ENCODE measurements at regions not wholly inside any gene's neighbourhood (a gene's known extent, or its start where the extent isn't known, plus 50 kb on each side); places are given as distances from the start of the nearest gene placed in this dataset.

GRCh38 chr5:27830546-27830945, 792.2 kb upstream of the CDH9 start:
- Histone ChIP-seq H3K27ac (no peak overlapping the region), H3K9me3 (no peaks in the 10 kb centered on the region), H3K4me3 (no peak overlapping the region), H3K27me3 (replicated peaks; ENCODE audit: insufficient read depth) (no peaks in the 10 kb centered on the region), H3K4me1 (replicated peaks) (no peaks in the 10 kb centered on the region), H3K36me3 (no peaks in the 10 kb centered on the region)
- WGBS = 90% methylated on average over 2 of the region's 2 CpGs
- DNase-seq (ENCODE audit: low spot score) = no peak
- intact Hi-C loops (cut with DNase I) = no loop called here
- TF ChIP-seq CTCF (IDR thresholded peaks at IDR 0.05) (no peak), POLR2AphosphoS5 (IDR thresholded peaks at IDR 0.05) (no peak), POLR2A (IDR thresholded peaks at IDR 0.05) (no peak)

GRCh38 chr5:27821681-27822080, 783.3 kb upstream of the CDH9 start:
- 66% methylated on average over 2 of the region's 2 CpGs for WGBS

GRCh38 chr5:27818888-27819287, 780.5 kb upstream of the CDH9 start:
- H3K27ac ChIP-seq = no peak overlapping the region
- H3K9me3 ChIP-seq = no peaks in the 10 kb centered on the region
- no peaks in the 10 kb centered on the region for H3K4me1 ChIP-seq (replicated peaks)
- H3K4me3 ChIP-seq = no peak overlapping the region
- intact Hi-C loops (cut with DNase I) = no loop called here
- H3K36me3 ChIP-seq = no peaks in the 10 kb centered on the region
- no peak for DNase-seq (ENCODE audit: low spot score)
- TF ChIP-seq CTCF (IDR thresholded peaks at IDR 0.05) = no peak
- no peak for TF ChIP-seq POLR2AphosphoS5 (IDR thresholded peaks at IDR 0.05)
- no peak for TF ChIP-seq POLR2A (IDR thresholded peaks at IDR 0.05)
- WGBS = 34% methylated on average over 1 of the region's 1 CpG
- no peaks in the 10 kb centered on the region for H3K27me3 ChIP-seq (replicated peaks; ENCODE audit: insufficient read depth)

More at GRCh38 chr5:27821681-27822080, 783.3 kb upstream of the CDH9 start:
- no peak for DNase-seq (ENCODE audit: low spot score)
- TF ChIP-seq POLR2AphosphoS5 (IDR thresholded peaks at IDR 0.05) = no peak
- no peak for TF ChIP-seq CTCF (IDR thresholded peaks at IDR 0.05)
- TF ChIP-seq POLR2A (IDR thresholded peaks at IDR 0.05) = no peak
- no peaks in the 10 kb centered on the region for H3K36me3 ChIP-seq
- H3K9me3 ChIP-seq = no peaks in the 10 kb centered on the region
- H3K4me3 ChIP-seq = no peak overlapping the region
- intact Hi-C loops (cut with DNase I) = no loop called here
- H3K27ac ChIP-seq = no peak overlapping the region
- H3K4me1 ChIP-seq (replicated peaks) = no peaks in the 10 kb centered on the region
- no peaks in the 10 kb centered on the region for H3K27me3 ChIP-seq (replicated peaks; ENCODE audit: insufficient read depth)

GRCh38 chr5:27814983-27815382, 776.6 kb upstream of the CDH9 start:
- H3K27ac ChIP-seq = no peak overlapping the region
- 0% methylated on average over 1 of the region's 1 CpG for WGBS
- no peaks in the 10 kb centered on the region for H3K27me3 ChIP-seq (replicated peaks; ENCODE audit: insufficient read depth)
- intact Hi-C loops (cut with DNase I) = no loop called here
- no peaks in the 10 kb centered on the region for H3K4me1 ChIP-seq (replicated peaks)
- no peak for DNase-seq (ENCODE audit: low spot score)
- TF ChIP-seq CTCF (IDR thresholded peaks at IDR 0.05) = no peak
- H3K36me3 ChIP-seq = no peaks in the 10 kb centered on the region
- H3K9me3 ChIP-seq = no peaks in the 10 kb centered on the region
- H3K4me3 ChIP-seq = no peak overlapping the region

GRCh38 chr5:27814286-27814685, 775.9 kb upstream of the CDH9 start:
- H3K4me1 ChIP-seq (replicated peaks) = no peaks in the 10 kb centered on the region
- no peak overlapping the region for H3K4me3 ChIP-seq
- no peaks in the 10 kb centered on the region for H3K36me3 ChIP-seq
- no peak for TF ChIP-seq POLR2AphosphoS5 (IDR thresholded peaks at IDR 0.05)
- no peak for TF ChIP-seq POLR2A (IDR thresholded peaks at IDR 0.05)
- no peak for TF ChIP-seq CTCF (IDR thresholded peaks at IDR 0.05)
- intact Hi-C loops (cut with DNase I) = no loop called here
- DNase-seq (ENCODE audit: low spot score) = no peak
- 92% methylated on average over 1 of the region's 1 CpG for WGBS
- H3K27me3 ChIP-seq (replicated peaks; ENCODE audit: insufficient read depth) = no peaks in the 10 kb centered on the region
- no peaks in the 10 kb centered on the region for H3K9me3 ChIP-seq
- no peak overlapping the region for H3K27ac ChIP-seq

All from prostate gland (tissue), 2 donors.